ENCODE measurements at regions not wholly inside any gene's neighbourhood (a gene's known extent, or its start where the extent isn't known, plus 50 kb on each side); places are given as distances from the start of the nearest gene placed in this dataset.

- no peak for DNase-seq
- Histone ChIP-seq H3K9me3 (ENCODE audit: control insufficient read depth in 1 of 2, low read length in 2 of 2) (no peaks in the 10 kb centered on the region), H3K4me1 (ENCODE audit: insufficient read depth, low read length) (no peaks in the 10 kb centered on the region), H3K27ac (ENCODE audit: low read depth, low read length) (no peak overlapping the region), H3K27me3 (ENCODE audit: insufficient read depth, low read length) (no peaks in the 10 kb centered on the region), H3K36me3 (ENCODE audit: insufficient read depth, low read length) (no peaks in the 10 kb centered on the region), H3K4me3 (ENCODE audit: low read length in 2 of 2) (no peak overlapping the region)
- Mint-ChIP-seq H3K36me3 (peaks cover 14 to 36% of the 10 kb centered on the region in 2 donors), H3K9me3 (peaks cover 0 to 4% (median 0%) of the 10 kb centered on the region in 8 donors), H3K4me3 (no peak overlapping the region), H3K27me3 (no peaks in the 10 kb centered on the region), H3K4me1 (peaks cover 0 to 2% (median under 1%) of the 10 kb centered on the region in 4 donors), H3K27ac (no peak overlapping the region)
- intact Hi-C loops (cut with micrococcal nuclease): no loop called here
- CTCF ChIA-PET (ENCODE audit: partially characterized antibody): no interaction called here
- POLR2A ChIA-PET (ENCODE audit: partially characterized antibody): no interaction called here
Observed at GRCh38 chr17:63376949-63377348, 69.2 kb downstream of the CYB561 start.

GRCh38 chr17:63378411-63379375 is 67.4 kb downstream of the CYB561 start:
- H3K4me1 ChIP-seq (ENCODE audit: insufficient read depth, low read length): no peaks in the 10 kb centered on the region
- DNase-seq: no peak
- ChIA-PET CTCF (ENCODE audit: partially characterized antibody) (no interaction called here), POLR2A (ENCODE audit: partially characterized antibody) (no interaction called here)
- Mint-ChIP-seq H3K9me3 (peaks cover 0 to 4% (median 0%) of the 10 kb centered on the region in 8 donors), H3K4me1 (peaks cover 0 to 4% (median 3%) of the 10 kb centered on the region in 4 donors), H3K27ac (no peak overlapping the region), H3K4me3 (no peak overlapping the region), H3K36me3 (peaks cover 14 to 40% of the 10 kb centered on the region in 2 donors), H3K27me3 (no peaks in the 10 kb centered on the region)
- no peaks in the 10 kb centered on the region for H3K9me3 ChIP-seq (ENCODE audit: control insufficient read depth in 1 of 2, low read length in 2 of 2)
- no peak overlapping the region for H3K4me3 ChIP-seq (ENCODE audit: low read length in 2 of 2)
- H3K27ac ChIP-seq (ENCODE audit: low read depth, low read length): no peak overlapping the region
- intact Hi-C loops (cut with micrococcal nuclease): no loop called here
- no peaks in the 10 kb centered on the region for H3K27me3 ChIP-seq (ENCODE audit: insufficient read depth, low read length)
- no peaks in the 10 kb centered on the region for H3K36me3 ChIP-seq (ENCODE audit: insufficient read depth, low read length)

DNA sequence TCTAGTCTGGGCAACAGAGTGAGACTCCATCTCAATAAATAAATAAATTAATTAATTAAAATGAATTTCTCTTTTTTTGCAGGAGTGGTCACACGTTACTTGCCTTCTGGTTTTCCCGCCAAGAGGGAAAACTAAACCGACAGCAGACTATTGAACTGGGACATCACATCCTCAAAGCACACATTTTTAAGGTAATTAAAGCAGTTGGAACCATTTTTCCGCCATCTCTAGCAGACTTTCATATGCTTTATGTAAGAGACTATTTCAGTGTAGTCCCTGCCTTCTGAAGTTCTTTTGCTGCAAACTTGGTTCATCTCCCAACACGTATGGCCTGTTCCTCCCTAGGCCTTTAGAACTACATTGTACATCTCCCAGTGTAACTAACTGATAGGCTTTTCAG is 66.5 kb downstream of the CYB561 start:
- intact Hi-C loops (cut with micrococcal nuclease): no loop called here
- peaks cover 14 to 40% of the 10 kb centered on the region in 2 donors for H3K36me3 Mint-ChIP-seq
- no peaks in the 10 kb centered on the region for H3K27me3 Mint-ChIP-seq
- peaks cover 0 to 4% (median 3%) of the 10 kb centered on the region in 4 donors for H3K4me1 Mint-ChIP-seq
- CTCF ChIA-PET (ENCODE audit: partially characterized antibody): no interaction called here
- Histone ChIP-seq H3K9me3 (ENCODE audit: control insufficient read depth in 1 of 2, low read length in 2 of 2) (no peaks in the 10 kb centered on the region), H3K4me1 (ENCODE audit: insufficient read depth, low read length) (no peaks in the 10 kb centered on the region), H3K4me3 (ENCODE audit: low read length in 2 of 2) (no peak overlapping the region), H3K27me3 (ENCODE audit: insufficient read depth, low read length) (no peaks in the 10 kb centered on the region), H3K27ac (ENCODE audit: low read depth, low read length) (no peak overlapping the region), H3K36me3 (ENCODE audit: insufficient read depth, low read length) (no peaks in the 10 kb centered on the region)
- H3K27ac Mint-ChIP-seq: no peak overlapping the region
- POLR2A ChIA-PET (ENCODE audit: partially characterized antibody): no interaction called here
- H3K4me3 Mint-ChIP-seq: no peak overlapping the region
- H3K9me3 Mint-ChIP-seq: peaks cover 0 to 4% (median 0%) of the 10 kb centered on the region in 8 donors
- no peak for DNase-seq

DNA sequence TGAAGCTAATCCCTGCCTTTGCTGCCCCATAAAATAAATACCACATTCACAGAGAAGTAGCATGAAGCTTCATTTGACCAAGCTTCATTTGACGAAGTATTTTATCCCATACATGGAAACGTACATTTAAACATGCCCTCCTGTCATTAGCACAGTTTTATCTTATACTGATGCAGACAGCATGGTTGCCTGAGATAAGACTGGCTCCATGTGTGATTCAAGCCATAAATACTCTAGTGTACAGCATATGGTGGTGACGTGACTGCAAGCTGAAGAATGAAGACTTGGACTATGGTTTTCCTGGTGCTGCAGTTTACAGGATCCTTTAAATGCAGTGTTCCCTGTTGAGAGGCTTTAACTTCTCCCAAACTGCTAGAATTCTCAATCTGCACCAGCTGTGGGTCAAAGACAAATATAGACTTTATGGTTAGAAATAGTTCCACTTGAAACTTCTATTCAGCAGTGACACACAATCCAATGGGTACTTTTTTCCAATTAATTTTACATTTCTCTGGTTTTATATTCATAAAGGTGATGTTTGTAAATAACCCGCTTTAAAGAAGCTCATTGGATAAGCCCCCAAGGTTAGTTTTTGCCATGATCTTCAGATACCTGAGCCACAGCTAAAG is 64.9 kb downstream of the CYB561 start:
- peaks cover 0 to 4% (median 3%) of the 10 kb centered on the region in 4 donors for H3K4me1 Mint-ChIP-seq
- no peak overlapping the region for H3K4me3 Mint-ChIP-seq
- intact Hi-C loops (cut with micrococcal nuclease): no loop called here
- H3K36me3 ChIP-seq (ENCODE audit: insufficient read depth, low read length): no peaks in the 10 kb centered on the region
- CTCF ChIA-PET (ENCODE audit: partially characterized antibody): no interaction called here
- H3K4me1 ChIP-seq (ENCODE audit: insufficient read depth, low read length): no peaks in the 10 kb centered on the region
- H3K9me3 Mint-ChIP-seq: peaks cover 0 to 4% (median 0%) of the 10 kb centered on the region in 8 donors
- no peak overlapping the region for H3K4me3 ChIP-seq (ENCODE audit: low read length in 2 of 2)
- H3K27ac ChIP-seq (ENCODE audit: low read depth, low read length): no peak overlapping the region
- H3K27me3 ChIP-seq (ENCODE audit: insufficient read depth, low read length): no peaks in the 10 kb centered on the region
- H3K36me3 Mint-ChIP-seq: peaks cover 14 to 39% of the 10 kb centered on the region in 2 donors
- H3K27ac Mint-ChIP-seq: no peak overlapping the region
- no peaks in the 10 kb centered on the region for H3K9me3 ChIP-seq (ENCODE audit: control insufficient read depth in 1 of 2, low read length in 2 of 2)
- DNase-seq: no peak
- POLR2A ChIA-PET (ENCODE audit: partially characterized antibody): no interaction called here
- no peaks in the 10 kb centered on the region for H3K27me3 Mint-ChIP-seq

DNA sequence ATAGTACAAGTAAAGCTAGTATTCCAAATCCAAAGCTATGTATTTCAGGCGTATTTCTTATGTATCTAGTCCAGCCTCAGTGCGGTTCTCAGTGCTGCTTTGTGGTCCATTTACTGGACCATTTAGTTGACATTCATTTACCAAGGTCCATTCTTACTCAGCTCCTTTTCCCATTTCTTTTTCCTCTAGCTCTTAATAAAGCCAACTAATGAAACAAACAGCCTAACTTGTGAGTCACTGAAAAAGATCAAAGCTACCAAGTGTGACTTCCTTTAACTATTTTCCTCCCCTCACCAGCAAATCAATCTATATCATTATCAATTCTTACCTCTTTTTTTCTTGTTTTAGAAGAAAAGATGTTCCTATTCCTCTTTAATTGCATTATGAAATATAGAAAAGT is 64.0 kb downstream of the CYB561 start:
- no peaks in the 10 kb centered on the region for H3K27me3 ChIP-seq (ENCODE audit: insufficient read depth, low read length)
- no peak for DNase-seq
- H3K36me3 ChIP-seq (ENCODE audit: insufficient read depth, low read length): no peaks in the 10 kb centered on the region
- Mint-ChIP-seq H3K36me3 (peaks cover 14 to 36% of the 10 kb centered on the region in 2 donors), H3K9me3 (peaks cover 0 to 3% (median 0%) of the 10 kb centered on the region in 8 donors), H3K4me1 (peaks cover 0 to 4% (median 3%) of the 10 kb centered on the region in 4 donors), H3K27ac (no peak overlapping the region), H3K27me3 (no peaks in the 10 kb centered on the region), H3K4me3 (no peak overlapping the region)
- ChIA-PET CTCF (ENCODE audit: partially characterized antibody) (interaction anchor here (2.0 kb wide), 1 partner anchor 24 kb away, joined by 6 read pairs; no protein-coding TSS in a partner anchor), POLR2A (ENCODE audit: partially characterized antibody) (no interaction called here)
- intact Hi-C loops (cut with micrococcal nuclease): no loop called here
- no peaks in the 10 kb centered on the region for H3K9me3 ChIP-seq (ENCODE audit: control insufficient read depth in 1 of 2, low read length in 2 of 2)
- no peaks in the 10 kb centered on the region for H3K4me1 ChIP-seq (ENCODE audit: insufficient read depth, low read length)
- H3K4me3 ChIP-seq (ENCODE audit: low read length in 2 of 2): no peak overlapping the region
- no peak overlapping the region for H3K27ac ChIP-seq (ENCODE audit: low read depth, low read length)

Measured in CD4-positive, alpha-beta memory T cell (primary cell).